Tibial nerve (tissue), 4 donors: ENCODE measurements at regions not wholly inside any gene's neighbourhood (a gene's known extent, or its start where the extent isn't known, plus 50 kb on each side); places are given as distances from the start of the nearest gene placed in this dataset.

Source experiments
- DNase-seq, 2 donors: peaks; one replicate each; pipeline ENCODE4 v3.0.0-alpha.2; 2019; ENCODE audit warnings: low spot score in 2 of 2
- H3K27ac ChIP-seq, 4 donors: fragments of 200-600 bp; sonication (generic) in 3 of 4; one replicate each; pipeline ENCODE4 v1.5.1; 2017 to 2019; ENCODE audit warnings: mild to moderate bottlenecking in 1 of 4
- H3K27me3 ChIP-seq, 2 donors: fragments of 200-600 bp; sonication (generic) in 1 of 2; one replicate each; pipeline versions ENCODE4 v1.5.1 to v1.6.0; 2017 to 2019
- H3K36me3 ChIP-seq, 3 donors: fragments of 200-600 bp; sonication (generic); one replicate each; pipeline ENCODE4 v1.5.1; 2018 to 2019
- H3K4me1 ChIP-seq, 4 donors: fragments of 200-600 bp; sonication (generic) in 3 of 4; one replicate each; pipeline ENCODE4 v1.5.1; 2017 to 2019
- H3K4me3 ChIP-seq, 4 donors: fragments of 200-600 bp; sonication (generic) in 3 of 4; one replicate each; pipeline ENCODE4 v1.5.1; 2017 to 2019; ENCODE audit warnings: mild to moderate bottlenecking in 1 of 4, moderate library complexity in 1 of 4
- H3K9me3 ChIP-seq, 4 donors: fragments of 200-600 bp; sonication (generic) in 3 of 4; one replicate each; pipeline ENCODE4 v1.5.1; 2017 to 2019
- CTCF ChIP-seq, 5 experiments: fragments of 200-600 bp in 3 of 5; fragments of 450-650 bp in 2 of 5; sonication (generic) in 3 of 5; IDR thresholded peaks; one replicate each; pipeline ENCODE4 v1.5.1; 2016 to 2019; ENCODE audit warnings: antibody characterized with exemption in 5 of 5, mild to moderate bottlenecking in 3 of 5, moderate library complexity in 2 of 5
- EP300 ChIP-seq, 2 donors: sonication (generic); formaldehyde crosslinking; IDR thresholded peaks; one replicate each; pipeline ENCODE4 v1.6.1; 2017; ENCODE audit warnings: antibody characterized with exemption in 2 of 2, mild to moderate bottlenecking in 1 of 2
- POLR2A ChIP-seq, 2 donors: fragments of 450-650 bp; IDR thresholded peaks; one replicate each; pipeline ENCODE4 v1.6.1; 2017; ENCODE audit warnings: antibody characterized with exemption in 2 of 2, mild to moderate bottlenecking in 2 of 2, moderate library complexity in 2 of 2
- whole genome bisulfite sequencing, 2 donors: methylation state at CpG; one replicate each; pipeline ENCODE4 v1.1.5; 2018; 5-methylcytosine and 5-hydroxymethylcytosine counted together

GRCh38 chr1:14390816-14391215 is 207.7 kb upstream of the KAZN start:
- H3K4me3 ChIP-seq = no peak overlapping the region
- no peaks in the 10 kb centered on the region for H3K27me3 ChIP-seq
- no peaks in the 10 kb centered on the region for H3K4me1 ChIP-seq
- WGBS, 2 donors = 45 to 55% methylated on average over 1 of the region's 1 CpG
- peaks cover 0 to 12% (median 0%) of the 10 kb centered on the region in 4 donors for H3K9me3 ChIP-seq
- H3K27ac ChIP-seq = no peak overlapping the region
- DNase-seq = no peak
- H3K36me3 ChIP-seq = no peaks in the 10 kb centered on the region
- no peak for TF ChIP-seq CTCF (IDR thresholded peaks at IDR 0.05)
- TF ChIP-seq POLR2A (IDR thresholded peaks at IDR 0.05) = no peak
- TF ChIP-seq EP300 (IDR thresholded peaks at IDR 0.05) = no peak

- 76 to 79% methylated on average over 12 of the region's 12 CpGs for WGBS, 2 donors
- no peaks in the 10 kb centered on the region for H3K36me3 ChIP-seq
Observed at GRCh38 chr1:14392161-14392858, 206.2 kb upstream of the KAZN start.

GRCh38 chr1:14392859-14393365 is 205.6 kb upstream of the KAZN start:
- Histone ChIP-seq H3K27me3 (no peaks in the 10 kb centered on the region), H3K4me3 (no peak overlapping the region), H3K9me3 (peaks cover 0 to 10% (median 0%) of the 10 kb centered on the region in 4 donors), H3K36me3 (no peaks in the 10 kb centered on the region), H3K27ac (no peak overlapping the region), H3K4me1 (no peaks in the 10 kb centered on the region)
- no peak for DNase-seq
- 63 to 68% methylated on average over 5 of the region's 5 CpGs for WGBS, 2 donors
- no peak for TF ChIP-seq POLR2A (IDR thresholded peaks at IDR 0.05)
- TF ChIP-seq EP300 (IDR thresholded peaks at IDR 0.05) = no peak
- no peak for TF ChIP-seq CTCF (IDR thresholded peaks at IDR 0.05)

More at GRCh38 chr1:14392161-14392858, 206.2 kb upstream of the KAZN start:
- DNase-seq = no peak
- H3K27ac ChIP-seq = no peak overlapping the region
- no peaks in the 10 kb centered on the region for H3K27me3 ChIP-seq
- TF ChIP-seq POLR2A (IDR thresholded peaks at IDR 0.05) (no peak), CTCF (IDR thresholded peaks at IDR 0.05) (no peak), EP300 (IDR thresholded peaks at IDR 0.05) (no peak)
- H3K4me3 ChIP-seq = no peak overlapping the region
- peaks cover 0 to 12% (median 0%) of the 10 kb centered on the region in 4 donors for H3K9me3 ChIP-seq
- H3K4me1 ChIP-seq = no peaks in the 10 kb centered on the region

GRCh38 chr1:14396100-14396499 is 202.4 kb upstream of the KAZN start:
- WGBS, 2 donors = 85 to 93% methylated on average over 5 of the region's 5 CpGs
- no peak for TF ChIP-seq POLR2A (IDR thresholded peaks at IDR 0.05)
- TF ChIP-seq EP300 (IDR thresholded peaks at IDR 0.05) = no peak
- TF ChIP-seq CTCF (IDR thresholded peaks at IDR 0.05) = no peak
- no peaks in the 10 kb centered on the region for H3K36me3 ChIP-seq
- DNase-seq = no peak
- H3K4me1 ChIP-seq = no peaks in the 10 kb centered on the region
- H3K27me3 ChIP-seq = no peaks in the 10 kb centered on the region
- no peak overlapping the region for H3K4me3 ChIP-seq
- no peak overlapping the region for H3K27ac ChIP-seq
- H3K9me3 ChIP-seq = no peaks in the 10 kb centered on the region

- Histone ChIP-seq H3K36me3 (no peaks in the 10 kb centered on the region), H3K9me3 (peaks cover 0 to 5% (median 0%) of the 10 kb centered on the region in 4 donors), H3K4me1 (no peaks in the 10 kb centered on the region), H3K27me3 (no peaks in the 10 kb centered on the region), H3K27ac (no peak overlapping the region), H3K4me3 (no peak overlapping the region)
- TF ChIP-seq POLR2A (IDR thresholded peaks at IDR 0.05) (no peak), EP300 (IDR thresholded peaks at IDR 0.05) (no peak), CTCF (IDR thresholded peaks at IDR 0.05) (no peak)
- no peak for DNase-seq
- WGBS, 2 donors = 86 to 91% methylated on average over 13 of the region's 13 CpGs
Observed at GRCh38 chr1:14403961-14404645, 194.4 kb upstream of the KAZN start.
